GM18505 (cell line): ENCODE measurements at regions not wholly inside any gene's neighbourhood (a gene's known extent, or its start where the extent isn't known, plus 50 kb on each side); places are given as distances from the start of the nearest gene placed in this dataset.

Experiments
- ATAC-seq: cut with Tn5 transposase; IDR thresholded peaks from one replicate; pipeline ENCODE4 v1.9.1; 2021; ENCODE audit not compliant: unreplicated experiment
- POLR2A ChIP-seq: IDR thresholded peaks from 4 replicates; pipeline ENCODE4 v1.6.1; 2011; ENCODE audit warnings: borderline replicate concordance; ENCODE audit not compliant: insufficient read depth, insufficient read length; ENCODE audit errors: extremely low read depth

DNA sequence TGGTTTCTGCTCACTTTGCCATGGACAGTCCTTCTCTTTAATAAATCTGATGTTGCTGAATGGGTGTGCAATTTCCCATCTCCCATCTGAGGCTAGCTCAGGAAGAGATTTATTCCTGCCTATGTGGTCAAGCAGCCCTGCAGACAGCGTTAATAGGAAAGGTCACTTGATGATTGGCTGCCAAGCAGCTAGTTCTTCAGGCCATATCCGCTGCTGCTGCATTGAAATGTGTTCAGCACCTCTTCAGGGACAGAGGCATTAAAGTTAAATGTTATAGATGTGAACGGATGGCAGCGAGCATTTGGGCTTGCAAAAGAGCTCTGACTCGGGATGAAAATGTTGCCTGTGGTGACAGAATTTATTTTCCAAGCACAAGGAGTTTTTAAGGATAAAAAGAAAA lies 474.2 kb downstream of the PIK3C3 start:
- no peak for TF ChIP-seq POLR2A
- no peak for ATAC-seq

DNA sequence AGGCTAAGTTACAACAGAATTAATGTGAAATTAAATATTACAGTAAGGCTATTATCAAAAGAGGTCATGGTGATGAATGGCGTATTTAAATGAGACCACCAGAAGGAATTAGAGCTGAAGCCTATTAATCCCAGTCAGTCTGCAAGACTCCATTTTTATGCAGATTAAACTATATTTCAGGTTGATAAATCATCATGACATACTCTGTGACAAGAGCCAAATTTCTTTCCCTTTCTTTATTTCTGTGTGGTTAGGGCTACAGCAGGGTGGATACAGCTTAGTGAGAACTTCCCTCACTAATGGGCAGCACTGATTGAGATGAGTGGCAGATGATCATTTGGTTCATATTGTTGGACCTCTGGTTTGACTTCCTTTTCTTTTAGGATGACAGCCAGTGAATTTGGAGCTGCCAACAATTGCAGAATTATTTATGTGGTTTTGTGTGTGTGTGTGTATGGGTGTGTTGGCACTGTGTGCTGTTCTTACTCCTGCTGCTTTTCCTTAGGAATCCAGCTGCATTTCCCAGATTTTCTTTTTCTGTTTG lies 481.3 kb downstream of the PIK3C3 start:
- no peak for ATAC-seq
- no peak for TF ChIP-seq POLR2A

- no peak for TF ChIP-seq POLR2A
- no peak for ATAC-seq
These were observed 482.0 kb downstream of the PIK3C3 start for GRCh38 chr18:42437001-42437400.

DNA sequence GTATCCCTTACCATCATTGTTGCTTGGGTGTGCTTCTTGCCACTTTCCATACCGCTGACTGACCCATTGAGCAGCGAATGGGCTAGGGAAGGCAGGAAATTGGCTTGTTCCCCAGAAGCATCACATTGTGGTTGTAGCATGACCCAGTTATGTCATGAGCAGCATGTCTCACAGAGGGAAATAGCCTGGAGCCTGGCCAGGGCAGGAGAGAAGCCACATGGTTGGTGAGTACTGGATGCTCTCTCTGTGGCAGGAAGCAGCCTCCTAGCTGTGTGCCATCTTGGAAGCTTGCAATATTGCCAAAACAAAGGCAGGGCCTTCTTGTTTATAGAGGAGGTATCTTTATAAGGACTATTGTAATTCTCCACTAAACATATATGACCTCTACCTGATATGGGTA lies 482.6 kb downstream of the PIK3C3 start:
- TF ChIP-seq POLR2A, result no peak
- ATAC-seq, result no peak

DNA sequence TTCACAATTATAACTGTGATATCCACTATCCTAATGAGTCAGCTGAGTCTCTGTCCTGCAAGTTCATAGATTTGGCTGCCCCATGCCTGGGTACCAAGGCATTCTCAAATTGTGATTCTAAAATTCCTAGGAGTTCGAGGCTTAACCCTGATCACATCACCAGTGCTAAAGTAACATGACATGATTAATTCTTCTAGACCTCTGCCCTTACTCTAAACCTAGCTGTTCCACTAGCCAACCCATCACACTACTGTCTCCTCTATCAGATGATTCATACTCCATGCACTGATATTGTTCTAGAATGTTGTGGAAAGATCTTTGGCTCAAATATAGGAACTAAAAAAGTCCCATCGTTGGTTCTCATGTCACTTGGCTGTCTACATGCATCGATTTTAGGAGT lies 487.6 kb downstream of the PIK3C3 start:
- no peak for ATAC-seq
- TF ChIP-seq POLR2A, result no peak

- no peak for ATAC-seq
- no peak for TF ChIP-seq POLR2A
These were observed 489.3 kb downstream of the PIK3C3 start for GRCh38 chr18:42444349-42444748.

- no peak for ATAC-seq
- no peak for TF ChIP-seq POLR2A
These were observed 490.3 kb downstream of the PIK3C3 start for GRCh38 chr18:42445359-42445758.

- no peak for ATAC-seq
- no peak for TF ChIP-seq POLR2A
These were observed 491.2 kb downstream of the PIK3C3 start for GRCh38 chr18:42446195-42446594.

GRCh38 chr18:42447688-42448087 lies 492.7 kb downstream of the PIK3C3 start:
- no peak for TF ChIP-seq POLR2A

DNA sequence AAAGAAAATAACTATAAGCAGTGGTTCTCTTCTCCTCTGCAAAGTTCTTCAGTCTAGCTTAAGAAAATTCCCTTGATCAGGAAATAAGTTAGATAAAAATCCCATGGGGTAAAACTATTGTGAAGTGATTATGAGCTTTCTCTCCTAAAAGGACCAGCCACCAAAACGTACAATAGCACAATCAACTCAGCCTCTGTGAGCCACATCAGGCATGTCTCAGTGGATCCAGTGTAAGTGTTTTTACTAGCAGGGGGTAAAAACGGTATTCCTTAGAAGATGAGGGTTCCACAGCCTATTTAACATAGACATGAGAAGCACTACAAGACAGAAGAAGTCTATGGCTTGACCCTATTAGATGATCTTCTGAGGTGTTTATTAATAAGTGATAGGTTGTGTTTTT lies 503.2 kb downstream of the PIK3C3 start:
- ATAC-seq, result no peak
- no peak for TF ChIP-seq POLR2A

More at GRCh38 chr18:42447688-42448087, 492.7 kb downstream of the PIK3C3 start:
- ATAC-seq, result no peak

- ATAC-seq, result no peak
- no peak for TF ChIP-seq POLR2A
These were observed 504.8 kb downstream of the PIK3C3 start for GRCh38 chr18:42459873-42460272.

- no peak for ATAC-seq
- no peak for TF ChIP-seq POLR2A
These were observed 516.9 kb downstream of the PIK3C3 start for GRCh38 chr18:42471885-42472284.

DNA sequence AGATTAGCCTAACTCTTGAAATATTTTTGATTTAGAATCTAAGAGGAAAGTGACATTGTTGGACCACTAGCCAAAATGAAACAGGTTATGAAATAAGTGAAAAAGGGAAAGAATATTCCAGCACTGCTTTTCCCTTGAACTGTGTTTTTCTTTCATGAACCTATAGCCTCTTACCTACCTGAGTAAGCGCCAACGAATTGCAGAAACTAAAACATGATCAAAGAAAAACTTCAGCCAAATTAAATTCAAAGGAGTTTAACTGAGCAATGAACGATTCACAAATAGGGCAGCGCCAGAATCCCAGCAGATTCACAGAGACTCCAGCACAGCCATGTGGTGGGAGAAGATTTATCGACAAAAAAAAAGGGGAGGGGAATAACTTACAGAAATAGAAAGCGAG lies 518.6 kb downstream of the PIK3C3 start:
- no peak for TF ChIP-seq POLR2A
- ATAC-seq, result no peak

DNA sequence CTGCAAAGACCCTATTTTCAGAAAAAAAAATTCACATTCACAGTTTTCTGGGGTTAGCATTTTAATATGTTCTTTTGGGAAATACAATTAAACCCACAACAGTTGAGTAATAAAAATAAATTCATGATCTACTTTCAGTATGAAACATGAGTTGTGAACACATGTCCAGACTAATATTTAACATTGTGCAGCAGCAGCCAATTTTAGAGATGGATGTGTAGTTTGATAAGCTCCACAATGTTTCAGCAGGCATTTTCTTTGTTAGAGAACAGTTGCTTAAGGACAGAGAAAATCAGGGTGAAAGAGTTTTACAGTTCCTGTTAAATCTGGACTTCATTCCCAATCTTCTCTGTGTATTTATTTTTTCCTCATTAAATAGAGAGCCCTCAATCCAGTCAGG lies 519.5 kb downstream of the PIK3C3 start:
- ATAC-seq, result no peak
- no peak for TF ChIP-seq POLR2A

DNA sequence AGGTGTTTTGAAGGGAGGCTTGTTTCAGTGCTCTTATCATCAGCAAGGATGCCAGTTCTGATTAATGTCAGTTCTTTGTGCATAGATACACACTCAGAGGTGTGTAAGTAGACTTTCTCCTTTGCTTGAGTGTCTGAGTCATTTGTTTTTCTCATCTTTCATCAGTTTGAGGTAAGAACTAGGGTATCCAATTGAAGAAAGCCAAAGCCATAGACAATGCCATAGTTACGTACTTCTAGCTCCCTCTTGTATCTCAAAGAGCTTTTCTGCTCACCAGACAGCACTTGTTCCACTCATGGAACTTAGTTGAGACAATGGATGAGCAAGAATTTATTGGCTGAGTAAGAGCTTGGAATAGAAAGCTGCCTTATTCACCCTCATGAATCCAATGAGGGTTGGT lies 520.1 kb downstream of the PIK3C3 start:
- no peak for TF ChIP-seq POLR2A
- ATAC-seq, result no peak
